ENCODE measurements at regions not wholly inside any gene's neighbourhood (a gene's known extent, or its start where the extent isn't known, plus 50 kb on each side); places are given as distances from the start of the nearest gene placed in this dataset.

- no peak for TF ChIP-seq ZFX (IDR thresholded peaks at IDR 0.05)
- TF ChIP-seq CTCF (conservative IDR thresholded peaks at IDR 0.05): no peak
These were observed 82.9 kb downstream of the NIBAN1 start for GRCh38 chr1:184891440-184891839.
